Osteocyte (in vitro differentiated cells): ENCODE measurements at regions not wholly inside any gene's neighbourhood (a gene's known extent, or its start where the extent isn't known, plus 50 kb on each side); places are given as distances from the start of the nearest gene placed in this dataset.

Experiments
- DNase-seq: peaks from one replicate; pipeline ENCODE4 v3.0.0; 2021; ENCODE audit warnings: mixed read lengths; ENCODE audit not compliant: unreplicated experiment; ENCODE audit errors: extremely low spot score
- H3K27ac Mint-ChIP-seq: one replicate; pipeline ENCODE4 v1.8.0; 2021; ENCODE audit warnings: mild to moderate bottlenecking, mixed read lengths; ENCODE audit not compliant: unreplicated experiment
- H3K27me3 Mint-ChIP-seq: one replicate; pipeline ENCODE4 v1.8.0; 2021; ENCODE audit warnings: mixed read lengths; ENCODE audit not compliant: unreplicated experiment
- H3K36me3 Mint-ChIP-seq: one replicate; pipeline ENCODE4 v1.8.0; 2021; ENCODE audit warnings: mixed read lengths; ENCODE audit not compliant: unreplicated experiment
- H3K4me1 Mint-ChIP-seq: one replicate; pipeline ENCODE4 v1.8.0; 2021; ENCODE audit warnings: mixed read lengths; ENCODE audit not compliant: unreplicated experiment
- H3K4me3 Mint-ChIP-seq: one replicate; pipeline ENCODE4 v1.8.0; 2021; ENCODE audit warnings: mild to moderate bottlenecking, moderate library complexity, mixed read lengths; ENCODE audit not compliant: unreplicated experiment
- H3K9me3 Mint-ChIP-seq: one replicate; pipeline ENCODE4 v1.8.0; 2021; ENCODE audit warnings: mixed read lengths; ENCODE audit not compliant: unreplicated experiment
- TF ChIP-seq, protein P1 (sequence below): fragments of 200-600 bp; sonication (generic); IDR thresholded peaks from 2 replicates; pipeline ENCODE4 v1.5.0; 2021; ENCODE audit warnings: antibody characterized with exemption, mild to moderate bottlenecking, moderate library complexity

DNA sequence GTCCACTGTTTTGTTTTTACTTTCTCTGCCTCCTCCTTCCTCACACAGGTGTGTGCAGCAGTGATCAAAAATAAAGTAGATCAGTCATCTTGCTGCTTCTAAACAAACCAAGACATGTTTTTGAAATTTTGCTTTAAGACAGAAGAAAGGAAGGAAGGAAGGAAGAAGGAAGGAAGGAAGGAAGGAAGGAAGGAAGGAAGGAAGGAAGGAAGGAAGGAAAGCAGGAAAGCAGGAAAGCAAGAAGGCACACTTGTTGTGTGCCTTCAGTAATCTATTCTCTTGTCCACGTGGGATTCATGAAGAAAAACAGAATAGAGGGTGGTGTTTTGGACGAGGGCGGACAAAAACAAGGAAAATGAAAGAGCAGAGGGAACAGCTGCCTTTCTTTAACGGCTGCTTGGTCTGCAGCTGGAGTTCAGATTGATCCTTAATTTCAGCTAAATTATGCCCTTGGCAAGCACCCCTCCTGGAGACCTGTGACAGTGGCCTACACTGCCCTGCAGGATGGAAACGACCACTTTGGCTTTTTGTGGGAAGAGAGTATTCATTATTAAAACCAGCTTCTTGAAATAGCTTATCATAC, 188.5 kb upstream of the IRX3 start:
- no peaks in the 10 kb centered on the region for H3K9me3 Mint-ChIP-seq
- no peak overlapping the region for H3K4me3 Mint-ChIP-seq
- H3K4me1 Mint-ChIP-seq, result no peaks in the 10 kb centered on the region
- no peak overlapping the region for H3K27ac Mint-ChIP-seq
- no peak for DNase-seq
- no peaks in the 10 kb centered on the region for H3K36me3 Mint-ChIP-seq
- TF ChIP-seq, protein P1, sequence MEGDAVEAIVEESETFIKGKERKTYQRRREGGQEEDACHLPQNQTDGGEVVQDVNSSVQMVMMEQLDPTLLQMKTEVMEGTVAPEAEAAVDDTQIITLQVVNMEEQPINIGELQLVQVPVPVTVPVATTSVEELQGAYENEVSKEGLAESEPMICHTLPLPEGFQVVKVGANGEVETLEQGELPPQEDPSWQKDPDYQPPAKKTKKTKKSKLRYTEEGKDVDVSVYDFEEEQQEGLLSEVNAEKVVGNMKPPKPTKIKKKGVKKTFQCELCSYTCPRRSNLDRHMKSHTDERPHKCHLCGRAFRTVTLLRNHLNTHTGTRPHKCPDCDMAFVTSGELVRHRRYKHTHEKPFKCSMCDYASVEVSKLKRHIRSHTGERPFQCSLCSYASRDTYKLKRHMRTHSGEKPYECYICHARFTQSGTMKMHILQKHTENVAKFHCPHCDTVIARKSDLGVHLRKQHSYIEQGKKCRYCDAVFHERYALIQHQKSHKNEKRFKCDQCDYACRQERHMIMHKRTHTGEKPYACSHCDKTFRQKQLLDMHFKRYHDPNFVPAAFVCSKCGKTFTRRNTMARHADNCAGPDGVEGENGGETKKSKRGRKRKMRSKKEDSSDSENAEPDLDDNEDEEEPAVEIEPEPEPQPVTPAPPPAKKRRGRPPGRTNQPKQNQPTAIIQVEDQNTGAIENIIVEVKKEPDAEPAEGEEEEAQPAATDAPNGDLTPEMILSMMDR, result no peak
- peaks cover 36% of the 10 kb centered on the region for H3K27me3 Mint-ChIP-seq

DNA sequence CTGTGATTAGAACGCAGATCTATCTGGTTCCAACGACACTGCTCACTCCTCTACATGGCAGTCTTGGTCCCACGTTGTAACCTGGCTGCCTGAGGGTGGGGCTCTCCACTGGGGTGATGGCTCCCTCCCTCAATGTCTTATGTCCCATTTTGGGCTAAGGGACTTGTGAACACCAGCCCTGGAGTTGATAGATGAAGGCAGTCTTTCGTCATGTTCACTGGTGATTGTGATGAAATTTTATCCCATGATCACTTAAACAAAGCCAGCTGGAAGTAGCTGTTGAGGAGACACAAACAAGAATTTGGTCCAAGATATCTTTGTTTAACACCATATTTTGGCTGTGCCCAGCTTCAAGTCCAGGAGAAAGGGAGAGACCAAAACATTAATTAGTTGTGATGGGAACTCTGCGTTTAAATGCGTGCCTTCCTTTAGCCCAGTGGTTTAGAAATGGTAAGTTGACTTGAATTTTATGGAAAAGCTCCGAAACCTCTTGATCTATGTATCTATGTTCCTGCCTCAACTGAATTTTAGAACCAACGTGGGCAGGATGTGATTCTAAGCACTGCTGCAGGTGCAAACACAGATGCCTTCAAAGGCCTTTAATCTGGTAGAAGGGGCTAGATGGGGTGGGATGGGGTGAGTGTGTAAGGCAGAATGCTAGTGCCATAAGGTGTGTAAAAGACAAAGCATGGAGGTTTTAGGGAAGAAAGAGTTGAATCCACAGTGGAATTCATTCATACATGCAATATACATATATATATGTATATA, 186.8 kb upstream of the IRX3 start:
- Mint-ChIP-seq H3K27me3 (peaks cover 38% of the 10 kb centered on the region), H3K9me3 (no peaks in the 10 kb centered on the region), H3K4me1 (no peaks in the 10 kb centered on the region), H3K27ac (no peak overlapping the region), H3K4me3 (no peak overlapping the region), H3K36me3 (no peaks in the 10 kb centered on the region)
- TF ChIP-seq, protein P1, result no peak
- no peak for DNase-seq

DNA sequence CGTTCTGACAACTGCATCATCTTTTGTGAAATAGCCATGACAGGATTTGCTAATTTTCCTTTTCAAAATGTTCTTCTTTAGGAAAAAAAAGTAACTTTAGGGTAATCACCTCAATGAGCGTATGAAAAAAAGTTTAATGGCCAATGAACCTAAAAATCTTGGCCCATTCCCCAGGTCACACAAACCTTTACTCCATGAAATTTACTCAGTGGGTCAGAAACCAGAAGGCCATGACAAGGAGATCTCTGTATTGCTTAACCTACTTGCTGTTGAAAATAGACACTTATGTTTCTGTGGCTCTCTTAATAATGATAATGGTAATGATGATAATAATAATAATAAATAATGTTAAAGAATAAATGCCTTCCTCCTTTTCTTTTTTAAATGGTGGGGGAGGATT, 180.8 kb upstream of the IRX3 start:
- no peak for DNase-seq
- no peak overlapping the region for H3K27ac Mint-ChIP-seq
- H3K4me3 Mint-ChIP-seq, result no peak overlapping the region
- peaks cover 23% of the 10 kb centered on the region for H3K9me3 Mint-ChIP-seq
- no peaks in the 10 kb centered on the region for H3K4me1 Mint-ChIP-seq
- TF ChIP-seq, protein P1, result no peak
- H3K36me3 Mint-ChIP-seq, result no peaks in the 10 kb centered on the region
- H3K27me3 Mint-ChIP-seq, result peaks cover 22% of the 10 kb centered on the region

DNA sequence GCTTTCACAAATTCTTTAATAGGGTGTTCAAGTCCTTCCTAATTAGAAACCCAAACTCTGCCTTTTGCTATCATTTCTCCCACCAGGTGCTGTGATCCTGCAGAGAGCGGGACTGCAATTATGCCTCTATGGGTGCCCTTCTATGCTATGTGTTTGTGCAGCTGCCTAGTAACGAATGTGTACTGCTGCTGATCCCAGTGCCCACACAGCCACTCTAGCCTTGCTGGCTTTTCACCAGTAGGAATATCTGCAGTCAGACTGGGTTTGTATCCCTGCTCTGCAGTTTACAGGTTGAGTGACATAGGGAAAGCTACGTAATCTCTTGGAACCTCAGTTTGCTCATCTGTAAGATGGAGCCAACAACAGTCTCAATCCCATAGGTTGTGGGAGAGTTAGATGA, 179.6 kb upstream of the IRX3 start:
- Mint-ChIP-seq H3K4me3 (no peak overlapping the region), H3K9me3 (peaks cover 23% of the 10 kb centered on the region)

DNA sequence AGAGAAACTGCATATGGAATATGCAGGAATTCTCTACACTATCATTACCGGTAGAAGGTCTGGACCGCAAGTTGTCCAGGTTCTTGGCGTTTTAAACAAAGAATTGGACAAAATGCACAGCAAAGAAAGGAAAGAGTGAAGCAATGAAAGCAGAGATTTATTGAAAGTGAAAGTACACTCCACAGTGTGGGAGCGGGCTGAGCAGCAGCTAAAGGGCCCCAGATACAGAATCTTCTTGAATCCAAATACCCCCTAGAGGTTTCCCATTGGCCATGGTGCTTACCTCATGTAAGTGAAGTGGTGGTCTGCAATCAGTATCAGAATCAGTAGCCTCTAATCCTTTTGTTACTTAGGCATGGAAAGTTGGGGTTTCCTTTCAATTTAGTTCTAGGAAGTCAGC, 178.5 kb upstream of the IRX3 start:
- H3K27ac Mint-ChIP-seq, result no peak overlapping the region
- no peak for DNase-seq
- TF ChIP-seq, protein P1, result no peak
- H3K27me3 Mint-ChIP-seq, result peaks cover 5% of the 10 kb centered on the region
- peaks cover 9% of the 10 kb centered on the region for H3K4me1 Mint-ChIP-seq
- H3K4me3 Mint-ChIP-seq, result no peak overlapping the region
- H3K9me3 Mint-ChIP-seq, result peaks cover 23% of the 10 kb centered on the region
- no peaks in the 10 kb centered on the region for H3K36me3 Mint-ChIP-seq

More for the DNA sequence above, 179.6 kb upstream of the IRX3 start:
- TF ChIP-seq, protein P1, result no peak
- Mint-ChIP-seq H3K27ac (no peak overlapping the region), H3K36me3 (no peaks in the 10 kb centered on the region), H3K27me3 (peaks cover 14% of the 10 kb centered on the region), H3K4me1 (peaks cover 6% of the 10 kb centered on the region)
- no peak for DNase-seq
